Peyer's patch (tissue), 4 donors: ENCODE measurements at regions not wholly inside any gene's neighbourhood (a gene's known extent, or its start where the extent isn't known, plus 50 kb on each side); places are given as distances from the start of the nearest gene placed in this dataset.

Experiments used
- DNase-seq, 3 donors: peaks; one replicate each; pipeline ENCODE4 v3.0.0-alpha.2; 2017 to 2019
- H3K27ac ChIP-seq, 4 donors: fragments of 200-600 bp; sonication (generic); one replicate each; pipeline ENCODE4 v1.5.1; 2016 to 2019
- H3K27me3 ChIP-seq, 2 donors: fragments of 200-600 bp; sonication (generic); one replicate each; pipeline ENCODE4 v1.5.1; 2019
- H3K36me3 ChIP-seq, 3 donors: fragments of 200-600 bp; sonication (generic); one replicate each; pipeline ENCODE4 v1.5.1; 2016 to 2019
- H3K4me1 ChIP-seq, 4 donors: fragments of 200-600 bp; sonication (generic); one replicate each; pipeline ENCODE4 v1.5.1; 2016 to 2019
- H3K4me3 ChIP-seq, 4 donors: fragments of 200-600 bp; sonication (generic); 1 replicate in 3 of 4; 2 replicates in 1 of 4; pipeline ENCODE4 v1.5.1; 2016 to 2019; ENCODE audit warnings: mild to moderate bottlenecking in 1 of 4
- H3K9me3 ChIP-seq, 4 donors: fragments of 200-600 bp; sonication (generic); one replicate each; pipeline ENCODE4 v1.5.1; 2016 to 2019; ENCODE audit warnings: mild to moderate bottlenecking in 1 of 4
- POLR2A ChIP-seq, 2 donors: fragments of 450-650 bp; IDR thresholded peaks; one replicate each; pipeline ENCODE4 v1.5.1; 2017; ENCODE audit warnings: antibody characterized with exemption in 2 of 2, mild to moderate bottlenecking in 2 of 2, moderate library complexity in 2 of 2
- TF ChIP-seq, protein P1 (sequence below), 6 experiments: fragments of 450-650 bp in 4 of 6; fragments of 200-600 bp in 2 of 6; sonication (generic) in 1 of 6; IDR thresholded peaks; one replicate each; pipeline ENCODE4 v1.5.1; 2017 to 2019; ENCODE audit warnings: antibody characterized with exemption in 6 of 6, mild to moderate bottlenecking in 3 of 6, moderate library complexity in 1 of 6

DNA sequence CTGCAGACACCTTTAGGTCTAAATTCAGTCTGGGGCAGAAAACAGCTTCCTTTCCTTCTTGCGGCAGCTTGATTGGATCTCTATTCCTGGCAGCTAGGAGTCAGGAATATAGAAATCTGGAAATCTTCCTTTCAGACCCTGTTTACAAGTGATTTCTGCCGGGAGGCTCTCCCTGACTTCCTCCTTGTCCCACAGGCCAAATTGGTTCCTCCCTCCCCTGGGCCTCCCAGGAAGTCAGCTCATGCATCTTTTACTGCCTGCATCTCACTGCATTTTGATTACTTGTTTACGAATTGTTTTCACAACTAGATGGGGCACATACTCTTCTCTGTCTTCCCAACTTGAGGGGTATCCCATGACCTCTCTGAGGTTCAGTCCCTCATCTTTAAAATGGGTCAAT lies 206.3 kb downstream of the MAF start:
- H3K4me3 ChIP-seq, result no peak overlapping the region
- H3K4me1 ChIP-seq, result no peaks in the 10 kb centered on the region
- no peaks in the 10 kb centered on the region for H3K36me3 ChIP-seq
- H3K27me3 ChIP-seq, result no peaks in the 10 kb centered on the region
- H3K27ac ChIP-seq, result no peak overlapping the region
- no peak for DNase-seq
- no peaks in the 10 kb centered on the region for H3K9me3 ChIP-seq
- TF ChIP-seq, protein P1, sequence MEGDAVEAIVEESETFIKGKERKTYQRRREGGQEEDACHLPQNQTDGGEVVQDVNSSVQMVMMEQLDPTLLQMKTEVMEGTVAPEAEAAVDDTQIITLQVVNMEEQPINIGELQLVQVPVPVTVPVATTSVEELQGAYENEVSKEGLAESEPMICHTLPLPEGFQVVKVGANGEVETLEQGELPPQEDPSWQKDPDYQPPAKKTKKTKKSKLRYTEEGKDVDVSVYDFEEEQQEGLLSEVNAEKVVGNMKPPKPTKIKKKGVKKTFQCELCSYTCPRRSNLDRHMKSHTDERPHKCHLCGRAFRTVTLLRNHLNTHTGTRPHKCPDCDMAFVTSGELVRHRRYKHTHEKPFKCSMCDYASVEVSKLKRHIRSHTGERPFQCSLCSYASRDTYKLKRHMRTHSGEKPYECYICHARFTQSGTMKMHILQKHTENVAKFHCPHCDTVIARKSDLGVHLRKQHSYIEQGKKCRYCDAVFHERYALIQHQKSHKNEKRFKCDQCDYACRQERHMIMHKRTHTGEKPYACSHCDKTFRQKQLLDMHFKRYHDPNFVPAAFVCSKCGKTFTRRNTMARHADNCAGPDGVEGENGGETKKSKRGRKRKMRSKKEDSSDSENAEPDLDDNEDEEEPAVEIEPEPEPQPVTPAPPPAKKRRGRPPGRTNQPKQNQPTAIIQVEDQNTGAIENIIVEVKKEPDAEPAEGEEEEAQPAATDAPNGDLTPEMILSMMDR (IDR thresholded peaks at IDR 0.05), result no peak
- no peak for TF ChIP-seq POLR2A (IDR thresholded peaks at IDR 0.05)

DNA sequence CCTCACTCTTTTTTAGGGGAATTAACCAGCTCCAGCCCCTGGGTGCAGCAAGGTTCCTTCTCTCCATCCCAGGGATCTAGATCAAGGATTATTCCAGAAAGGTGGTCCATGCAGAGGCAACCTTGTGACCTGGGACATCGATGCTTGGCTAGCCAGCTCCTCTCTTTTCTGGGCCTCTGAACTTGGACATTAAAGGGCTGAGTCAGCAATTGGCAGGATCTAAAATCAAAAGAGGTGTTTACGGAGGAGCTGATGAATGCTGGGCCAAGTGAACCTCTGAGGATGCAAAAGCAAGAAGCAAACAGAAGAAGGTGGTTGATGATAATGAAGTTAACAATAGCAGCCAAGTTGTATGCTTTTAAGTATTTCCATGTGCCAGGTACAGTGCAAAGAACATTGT lies 207.0 kb downstream of the MAF start:
- DNase-seq, result no peak
- Histone ChIP-seq H3K27me3 (no peaks in the 10 kb centered on the region), H3K4me1 (no peaks in the 10 kb centered on the region), H3K4me3 (no peak overlapping the region), H3K27ac (no peak overlapping the region), H3K36me3 (no peaks in the 10 kb centered on the region), H3K9me3 (no peaks in the 10 kb centered on the region)
- TF ChIP-seq, protein P1 (IDR thresholded peaks at IDR 0.05), result no peak
- TF ChIP-seq POLR2A (IDR thresholded peaks at IDR 0.05), result no peak

DNA sequence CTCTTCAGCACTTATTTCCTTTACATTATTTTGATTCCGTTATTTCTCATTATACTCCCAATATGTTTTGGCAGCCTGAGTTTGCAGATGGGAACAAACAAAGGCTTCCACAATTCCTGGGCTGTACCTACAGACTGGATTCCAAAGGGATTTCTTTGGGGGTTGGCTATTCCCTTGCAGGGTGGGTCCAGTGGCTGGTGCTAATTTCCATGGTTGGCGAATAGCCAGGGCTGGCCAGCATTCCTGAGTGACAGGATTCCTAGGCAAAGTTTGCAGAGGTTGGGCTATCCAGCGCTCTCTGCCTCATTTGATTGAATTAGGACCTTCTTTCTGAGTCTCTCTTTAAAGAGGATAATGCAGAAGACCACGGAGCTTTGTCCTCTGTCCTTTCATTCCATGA lies 207.4 kb downstream of the MAF start:
- DNase-seq, result no peak
- Histone ChIP-seq H3K27ac (no peak overlapping the region), H3K4me3 (no peak overlapping the region), H3K9me3 (no peaks in the 10 kb centered on the region), H3K36me3 (no peaks in the 10 kb centered on the region), H3K27me3 (no peaks in the 10 kb centered on the region), H3K4me1 (no peaks in the 10 kb centered on the region)
- TF ChIP-seq POLR2A (IDR thresholded peaks at IDR 0.05), result no peak
- TF ChIP-seq, protein P1 (IDR thresholded peaks at IDR 0.05), result no peak

DNA sequence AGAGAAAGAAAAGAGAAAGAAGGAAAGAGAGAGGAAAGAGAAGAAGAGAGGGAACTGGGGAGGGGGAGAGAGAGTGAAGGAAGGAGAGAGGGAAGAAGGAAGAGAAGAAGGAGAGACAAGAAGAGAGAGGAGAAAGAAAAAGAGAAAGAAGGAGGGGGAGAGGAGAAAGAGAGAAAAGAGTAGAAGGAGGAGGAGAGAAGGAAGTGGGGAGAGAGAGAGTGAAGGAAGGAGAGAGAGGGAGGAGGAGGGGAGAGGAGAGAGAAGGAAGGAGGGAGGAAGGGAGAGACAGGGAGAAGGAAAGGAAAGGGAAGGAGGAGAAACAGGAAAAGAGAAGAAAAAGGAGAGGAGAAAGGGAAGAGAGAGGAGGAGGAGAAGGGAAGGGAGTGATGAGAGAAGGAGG lies 208.5 kb downstream of the MAF start:
- Histone ChIP-seq H3K4me1 (no peaks in the 10 kb centered on the region), H3K27ac (no peak overlapping the region), H3K36me3 (no peaks in the 10 kb centered on the region), H3K27me3 (no peaks in the 10 kb centered on the region), H3K4me3 (no peak overlapping the region), H3K9me3 (no peaks in the 10 kb centered on the region)
- DNase-seq, result no peak
- TF ChIP-seq, protein P1 (IDR thresholded peaks at IDR 0.05), result no peak
- TF ChIP-seq POLR2A (IDR thresholded peaks at IDR 0.05), result no peak

DNA sequence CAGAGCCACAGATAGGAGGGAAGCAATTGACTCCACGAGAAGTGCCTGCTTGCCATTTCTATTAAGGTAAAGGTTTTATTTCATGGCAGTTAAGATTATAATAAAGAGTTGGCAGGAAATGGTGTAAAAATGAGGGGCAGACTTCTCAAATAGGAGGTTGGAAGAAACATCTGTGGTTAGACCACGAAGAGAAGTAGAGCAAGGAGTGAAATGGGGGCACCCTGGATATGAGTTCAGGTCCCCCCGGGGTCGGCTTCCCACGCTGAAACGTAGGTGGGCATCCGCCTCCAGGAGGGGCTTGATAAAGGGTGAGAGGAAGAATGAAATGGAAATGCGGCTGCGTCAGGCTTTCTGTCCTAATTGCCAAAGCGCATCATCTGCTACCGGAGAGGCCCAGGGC lies 209.1 kb downstream of the MAF start:
- TF ChIP-seq POLR2A (IDR thresholded peaks at IDR 0.05), result no peak
- TF ChIP-seq, protein P1 (IDR thresholded peaks at IDR 0.05), result no peak
- Histone ChIP-seq H3K4me3 (no peak overlapping the region), H3K4me1 (no peaks in the 10 kb centered on the region)

DNA sequence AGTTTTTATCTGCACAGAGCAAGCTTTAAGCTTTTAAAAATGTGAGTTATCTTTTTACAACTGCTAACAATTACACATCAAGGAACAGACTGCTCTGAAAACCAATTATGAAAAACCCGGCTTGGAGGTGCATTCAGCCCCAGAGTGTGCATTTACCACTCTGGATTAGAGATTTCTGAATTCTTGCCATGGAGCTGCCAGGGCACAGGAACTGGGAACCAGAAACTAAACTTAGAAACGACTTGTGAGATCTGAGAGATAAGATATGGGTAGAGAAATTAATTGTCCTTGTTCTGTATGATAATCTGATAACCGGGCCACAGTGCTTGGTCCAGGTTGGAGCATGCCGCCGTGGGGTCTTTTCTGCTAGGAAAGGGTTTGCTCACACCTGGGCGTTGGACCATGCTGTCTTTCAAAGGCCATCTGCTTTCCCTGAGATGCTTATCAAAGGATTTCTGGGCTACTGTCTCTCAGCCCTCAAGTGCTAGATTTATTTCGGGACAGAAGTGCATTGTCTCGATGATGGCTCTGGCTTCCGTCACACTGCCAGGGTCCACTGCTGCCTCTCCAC lies 210.0 kb downstream of the MAF start:
- Histone ChIP-seq H3K36me3 (no peaks in the 10 kb centered on the region), H3K27me3 (no peaks in the 10 kb centered on the region), H3K9me3 (no peaks in the 10 kb centered on the region), H3K4me1 (no peaks in the 10 kb centered on the region), H3K4me3 (no peak overlapping the region), H3K27ac (no peak overlapping the region)
- TF ChIP-seq, protein P1 (IDR thresholded peaks at IDR 0.05), result no peak
- no peak for TF ChIP-seq POLR2A (IDR thresholded peaks at IDR 0.05)
- no peak for DNase-seq

More for the DNA sequence above, 209.1 kb downstream of the MAF start:
- Histone ChIP-seq H3K36me3 (no peaks in the 10 kb centered on the region), H3K27me3 (no peaks in the 10 kb centered on the region), H3K9me3 (no peaks in the 10 kb centered on the region), H3K27ac (no peak overlapping the region)
- DNase-seq, result no peak
